PC-9 (cell line): ENCODE measurements at regions not wholly inside any gene's neighbourhood (a gene's known extent, or its start where the extent isn't known, plus 50 kb on each side); places are given as distances from the start of the nearest gene placed in this dataset.

Experiments used
- BruUV-seq: library from RNA; stranded (reverse); fragments of 400-500 nt; replicated peaks from 2 replicates; lab custom pipeline; 2021; lab: Mats Ljungman, UMichigan
- CTCF ChIA-PET: fragments of 300-600 bp; sonication (Branson Sonifier 250); formaldehyde crosslinking; loops from one replicate; lab custom pipeline; 2022; ENCODE audit warnings: antibody characterized with exemption; lab: Charles Lee
- POLR2A ChIA-PET: fragments of 300-600 bp; sonication (Branson Sonifier 250); formaldehyde crosslinking; loops from one replicate; lab custom pipeline; 2022; ENCODE audit warnings: antibody characterized with exemption; ENCODE audit not compliant: unreplicated experiment; lab: Charles Lee
- DNase-seq, 2 experiments: peaks; one replicate each; pipeline versions ENCODE4 v3.0.0 to v3.0.0-alpha.2; 2015 to 2022; ENCODE audit warnings: mixed read lengths in 1 of 2
- H2AFZ ChIP-seq: fragments of 200-600 bp; sonication (generic); 2 replicates; pipeline ENCODE4 v1.8.1; 2017; ENCODE audit warnings: antibody characterized with exemption
- H3F3A ChIP-seq: fragments of 200-600 bp; sonication (generic); 2 replicates; pipeline ENCODE4 v1.8.1; 2017; ENCODE audit warnings: antibody characterized with exemption, mild to moderate bottlenecking, low read depth; ENCODE audit not compliant: insufficient read depth
- H3K27ac ChIP-seq: fragments of 200-600 bp; sonication (generic); 2 replicates; pipeline ENCODE4 v1.6.1; 2016; ENCODE audit warnings: mixed run types
- H3K27me3 ChIP-seq: fragments of 200-600 bp; sonication (generic); 2 replicates; pipeline ENCODE4 v1.6.1; 2016; ENCODE audit warnings: low read depth, mixed run types; ENCODE audit not compliant: insufficient read depth
- H3K36me3 ChIP-seq: fragments of 200-600 bp; sonication (generic); 2 replicates; pipeline ENCODE4 v1.6.1; 2016; ENCODE audit warnings: low read depth, mixed run types
- H3K4me1 ChIP-seq: fragments of 200-600 bp; sonication (generic); replicated peaks from 2 replicates; pipeline ENCODE4 v1.6.1; 2016; ENCODE audit warnings: mixed run types; ENCODE audit not compliant: insufficient read depth
- H3K4me2 ChIP-seq: fragments of 200-600 bp; sonication (generic); 2 replicates; pipeline ENCODE4 v1.6.1; 2017; ENCODE audit warnings: mixed run types
- H3K4me3 ChIP-seq: fragments of 200-600 bp; sonication (generic); 2 replicates; pipeline ENCODE4 v1.6.1; 2016; ENCODE audit warnings: mixed run types
- H3K79me2 ChIP-seq: fragments of 200-600 bp; sonication (generic); 2 replicates; pipeline ENCODE4 v1.6.1; 2017; ENCODE audit warnings: low read depth, mixed run types
- H3K9me2 ChIP-seq: fragments of 200-600 bp; sonication (generic); 2 replicates; pipeline ENCODE4 v1.8.1; 2017; ENCODE audit warnings: mild to moderate bottlenecking; ENCODE audit not compliant: insufficient read depth
- H3K9me3 ChIP-seq: fragments of 200-600 bp; sonication (generic); 2 replicates; pipeline ENCODE4 v1.8.1; 2016; ENCODE audit warnings: low read depth; ENCODE audit not compliant: insufficient read depth
- H4K20me1 ChIP-seq: fragments of 200-600 bp; sonication (generic); 2 replicates; pipeline ENCODE4 v1.8.1; 2017; ENCODE audit not compliant: insufficient read depth
- EZH2 ChIP-seq: fragments of 200-600 bp; sonication (generic); IDR thresholded peaks from 2 replicates; pipeline ENCODE4 v1.8.0; 2017; ENCODE audit warnings: antibody characterized with exemption, low read depth
- intact Hi-C: fragments of 100-400 bp; cut with micrococcal nuclease; formaldehyde crosslinking; loops from one replicate; pipeline ENCODE4 v1.10.0; 2022; ENCODE audit not compliant: unreplicated experiment
- TF ChIP-seq, protein P1 (sequence below): fragments of 200-600 bp; sonication (generic); conservative IDR thresholded peaks from 2 replicates; pipeline ENCODE4 v1.6.1; 2017; ENCODE audit warnings: mixed run types, antibody characterized with exemption, mild to moderate bottlenecking, moderate library complexity

DNA sequence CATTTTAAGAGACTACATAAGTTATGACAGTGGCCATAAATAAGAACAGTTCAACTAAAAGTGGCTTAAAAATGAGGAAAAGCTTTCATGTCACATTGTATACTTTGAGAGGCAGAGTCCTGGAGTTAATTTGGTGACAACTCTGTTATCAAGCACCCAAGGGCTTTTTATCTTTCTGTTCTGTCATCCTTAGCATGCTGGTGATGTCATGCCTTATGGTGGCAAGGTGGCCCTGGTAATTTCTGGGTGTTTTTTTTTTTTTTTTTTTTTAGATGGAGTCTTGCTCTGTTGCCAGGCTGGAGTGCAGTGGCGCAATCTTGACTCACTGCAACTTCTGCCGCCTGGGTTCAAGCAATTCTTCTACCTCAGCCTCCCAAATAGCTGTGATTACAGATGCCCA, 158.8 kb downstream of the AASDHPPT start:
- POLR2A ChIA-PET = no interaction called here
- DNase-seq = no peak
- Histone ChIP-seq H3K27ac (no peak overlapping the region), H3F3A (no peaks in the 10 kb centered on the region), H3K4me3 (no peak overlapping the region), H3K36me3 (no peaks in the 10 kb centered on the region), H2AFZ (no peak overlapping the region), H3K27me3 (no peaks in the 10 kb centered on the region), H3K9me3 (no peaks in the 10 kb centered on the region), H3K4me1 (no peaks in the 10 kb centered on the region), H3K9me2 (0 out of 2 replicates have a peak, but pooled peaks cover 5% of the 10 kb centered on the region), H3K4me2 (no peak overlapping the region), H3K79me2 (no peaks in the 10 kb centered on the region), H4K20me1 (no peaks in the 10 kb centered on the region)
- no TSS peak for BruUV-seq
- TF ChIP-seq, protein P1, sequence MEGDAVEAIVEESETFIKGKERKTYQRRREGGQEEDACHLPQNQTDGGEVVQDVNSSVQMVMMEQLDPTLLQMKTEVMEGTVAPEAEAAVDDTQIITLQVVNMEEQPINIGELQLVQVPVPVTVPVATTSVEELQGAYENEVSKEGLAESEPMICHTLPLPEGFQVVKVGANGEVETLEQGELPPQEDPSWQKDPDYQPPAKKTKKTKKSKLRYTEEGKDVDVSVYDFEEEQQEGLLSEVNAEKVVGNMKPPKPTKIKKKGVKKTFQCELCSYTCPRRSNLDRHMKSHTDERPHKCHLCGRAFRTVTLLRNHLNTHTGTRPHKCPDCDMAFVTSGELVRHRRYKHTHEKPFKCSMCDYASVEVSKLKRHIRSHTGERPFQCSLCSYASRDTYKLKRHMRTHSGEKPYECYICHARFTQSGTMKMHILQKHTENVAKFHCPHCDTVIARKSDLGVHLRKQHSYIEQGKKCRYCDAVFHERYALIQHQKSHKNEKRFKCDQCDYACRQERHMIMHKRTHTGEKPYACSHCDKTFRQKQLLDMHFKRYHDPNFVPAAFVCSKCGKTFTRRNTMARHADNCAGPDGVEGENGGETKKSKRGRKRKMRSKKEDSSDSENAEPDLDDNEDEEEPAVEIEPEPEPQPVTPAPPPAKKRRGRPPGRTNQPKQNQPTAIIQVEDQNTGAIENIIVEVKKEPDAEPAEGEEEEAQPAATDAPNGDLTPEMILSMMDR = no peak
- no peak for TF ChIP-seq EZH2
- CTCF ChIA-PET = no interaction called here
- intact Hi-C loops = no loop called here

DNA sequence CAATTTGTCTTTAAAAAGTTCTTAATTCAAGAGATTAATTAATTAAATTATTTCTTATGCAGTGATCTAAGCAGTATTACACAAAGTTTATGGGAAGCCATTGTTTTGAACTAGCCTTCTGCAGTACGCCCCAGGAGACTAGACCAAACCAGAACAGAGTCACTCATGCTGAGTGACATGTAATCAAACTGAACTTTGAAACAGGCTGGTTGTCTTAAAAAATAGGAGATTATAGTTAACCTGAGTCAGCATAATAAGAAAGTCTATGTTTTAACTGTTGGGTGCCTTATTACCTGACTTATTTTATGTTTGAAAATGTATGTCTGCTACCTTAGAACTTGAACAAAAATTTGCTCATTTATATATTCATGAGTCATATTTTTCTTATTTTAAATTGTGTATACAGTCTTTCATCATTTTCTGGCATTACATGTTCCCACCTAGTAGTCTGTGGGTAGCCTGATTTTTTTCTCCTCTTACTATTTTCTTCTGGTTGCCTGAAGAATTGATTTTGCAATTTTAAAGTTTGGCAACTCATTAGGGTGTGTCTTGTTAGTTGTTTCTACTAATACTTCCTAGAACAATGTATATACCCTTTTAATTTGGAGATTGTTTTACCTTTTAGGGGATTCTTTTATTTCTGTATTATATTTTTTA, 161.4 kb downstream of the AASDHPPT start:
- Histone ChIP-seq H3K4me1 (0 out of 2 replicates have a peak, but pooled peaks cover 7% of the 10 kb centered on the region), H4K20me1 (no peaks in the 10 kb centered on the region), H3K9me3 (no peaks in the 10 kb centered on the region), H3K79me2 (no peaks in the 10 kb centered on the region), H3K27ac (no peak overlapping the region), H3K27me3 (no peaks in the 10 kb centered on the region), H3K4me3 (no peak overlapping the region), H2AFZ (no peak overlapping the region), H3F3A (no peaks in the 10 kb centered on the region), H3K36me3 (no peaks in the 10 kb centered on the region), H3K4me2 (no peak overlapping the region), H3K9me2 (0 out of 2 replicates have a peak, but pooled peaks cover 5% of the 10 kb centered on the region)
- intact Hi-C loops = no loop called here
- DNase-seq = no peak
- no TSS peak for BruUV-seq
- no peak for TF ChIP-seq EZH2
- TF ChIP-seq, protein P1 = no peak
- ChIA-PET CTCF (interaction anchor here (0.6 kb wide), 1 partner anchor 478 kb away, joined by 8 read pairs; no protein-coding TSS in a partner anchor), POLR2A (no interaction called here)

DNA sequence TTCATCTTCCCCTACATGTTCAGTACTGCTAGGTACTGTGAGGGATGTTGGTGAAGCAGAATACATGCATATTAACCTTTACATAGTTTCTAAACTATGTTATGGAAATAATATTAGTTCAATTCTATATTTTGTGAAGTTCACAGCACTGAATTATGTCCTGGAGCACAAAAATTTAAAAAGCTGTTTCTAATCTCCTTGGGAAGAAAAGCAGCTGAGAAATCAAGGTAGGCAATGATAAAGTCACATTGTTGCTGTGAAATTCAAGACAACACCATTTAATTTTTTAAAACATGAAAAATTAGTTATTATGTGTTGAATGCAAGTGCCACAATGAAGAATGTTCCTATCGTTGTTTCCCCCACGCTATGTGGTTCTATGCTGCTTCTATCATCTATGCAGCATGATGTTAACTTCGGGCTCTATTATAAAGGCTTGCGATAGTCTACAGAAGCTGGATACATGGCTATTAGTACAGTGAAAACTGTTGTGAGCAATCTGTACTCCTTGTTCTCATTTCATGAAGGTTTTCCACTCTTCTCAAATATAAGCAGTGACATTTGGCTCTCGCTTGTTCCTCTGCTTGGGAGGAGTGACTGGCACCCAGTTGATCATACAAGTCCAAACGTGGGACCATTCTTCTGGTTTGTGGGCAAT, 164.3 kb downstream of the AASDHPPT start:
- no TSS peak for BruUV-seq
- ChIA-PET POLR2A (no interaction called here), CTCF (no interaction called here)
- no peaks in the 10 kb centered on the region; the same call in 1 of the 2 replicates for H3K9me3 ChIP-seq
- no peak for DNase-seq
- H3K27ac ChIP-seq = no peak overlapping the region
- no peak overlapping the region for H3K4me3 ChIP-seq
- no peaks in the 10 kb centered on the region for H3F3A ChIP-seq
- no peak overlapping the region for H2AFZ ChIP-seq
- no peaks in the 10 kb centered on the region for H3K27me3 ChIP-seq
- no peaks in the 10 kb centered on the region for H3K79me2 ChIP-seq
- 0 out of 2 replicates have a peak, but pooled peaks cover 5% of the 10 kb centered on the region for H3K9me2 ChIP-seq
- 0 out of 2 replicates have a peak, but pooled peaks cover 7% of the 10 kb centered on the region for H3K4me1 ChIP-seq
- no peaks in the 10 kb centered on the region for H3K36me3 ChIP-seq
- TF ChIP-seq, protein P1 = no peak
- no peak for TF ChIP-seq EZH2
- no peak overlapping the region for H3K4me2 ChIP-seq
- H4K20me1 ChIP-seq = no peaks in the 10 kb centered on the region
- intact Hi-C loops = no loop called here
